ENCODE measurements at regions not wholly inside any gene's neighbourhood (a gene's known extent, or its start where the extent isn't known, plus 50 kb on each side); places are given as distances from the start of the nearest gene placed in this dataset.

- no peak for ATAC-seq
- H3K9me3 ChIP-seq, result no peaks in the 10 kb centered on the region
- H3K4me3 ChIP-seq, result no peak overlapping the region
- H3K4me2 ChIP-seq, result no peak overlapping the region
- TF ChIP-seq CEBPB (IDR thresholded peaks at IDR 0.05) (no peak), MAFK (IDR thresholded peaks at IDR 0.05; ENCODE audit: partially characterized antibody) (no peak), RARB (CRISPR knock-in tag; IDR thresholded peaks at IDR 0.05) (no peak), CBX8 (IDR thresholded peaks at IDR 0.05) (no peak), EHMT2 (IDR thresholded peaks at IDR 0.05; ENCODE audit: low read depth) (no peak), EP300 (IDR thresholded peaks at IDR 0.05) (no peak), KDM5A (IDR thresholded peaks at IDR 0.05) (no peak), NR3C1 (IDR thresholded peaks at IDR 0.05) (no peak), FOXS1 (CRISPR knock-in tag; IDR thresholded peaks at IDR 0.05) (no peak), PBX3 (IDR thresholded peaks at IDR 0.05) (no peak), NFE2L2 (conservative IDR thresholded peaks at IDR 0.05; ENCODE audit: low read length) (no peak), RAD21 (conservative IDR thresholded peaks at IDR 0.05 in 1 of 2, IDR thresholded peaks at IDR 0.05 in 1 of 2) (no peak)
- ChIA-PET POLR2A (no interaction called here), CTCF (no interaction called here)
- no peak for DNase-seq (ENCODE audit: low read depth in 1 of 2, low spot score in 1 of 2)
- H3K27ac ChIP-seq, result no peak overlapping the region
- H3K4me1 ChIP-seq, result peaks cover 24% of the 10 kb centered on the region
- FAIRE-seq, result no peak
Measured at GRCh38 chr4:73348185-73348584, 55.9 kb upstream of the ALB start.

GRCh38 chr4:73347497-73347896, 56.6 kb upstream of the ALB start:
- no peak for ATAC-seq
- CTCF ChIA-PET, result no interaction called here
- no peak for DNase-seq (ENCODE audit: low read depth in 1 of 2, low spot score in 1 of 2)
- no peak for TF ChIP-seq USF2 (IDR thresholded peaks at IDR 0.05)
- TF ChIP-seq HEYL (CRISPR knock-in tag; IDR thresholded peaks at IDR 0.05), result no peak
- no peak for TF ChIP-seq JUN (IDR thresholded peaks at IDR 0.05)
- no peak for TF ChIP-seq PHF8 (IDR thresholded peaks at IDR 0.05; ENCODE audit: borderline replicate concordance, low read depth)
- no peak for TF ChIP-seq POLR2A (IDR thresholded peaks at IDR 0.05; ENCODE audit: low read length)
- no peak for TF ChIP-seq POLR2AphosphoS2 (conservative IDR thresholded peaks at IDR 0.05; ENCODE audit: low read length)
- no peak for TF ChIP-seq CHD2 (IDR thresholded peaks at IDR 0.05; ENCODE audit: low read length, partially characterized antibody)
- no peak for TF ChIP-seq CHD4 (IDR thresholded peaks at IDR 0.05; ENCODE audit: borderline replicate concordance)
- Histone ChIP-seq H3K4me2 (no peak overlapping the region), H3K4me1 (peaks cover 24% of the 10 kb centered on the region), H3K4me3 (no peak overlapping the region), H3K9me3 (no peaks in the 10 kb centered on the region), H3K27ac (no peak overlapping the region)
- POLR2A ChIA-PET, result no interaction called here
- no peak for FAIRE-seq

- Histone ChIP-seq H3K27ac (peak overlapping the region; percentile 56 to 59), H3K4me3 (no peak overlapping the region), H3K4me1 (peaks cover 24% of the 10 kb centered on the region), H3K4me2 (peak overlapping the region; percentile 71), H3K9me3 (no peaks in the 10 kb centered on the region)
- no peak for TF ChIP-seq ZFP36 (IDR thresholded peaks at IDR 0.05; ENCODE audit: borderline replicate concordance, partially characterized antibody)
- peak; percentile 38; the same call in 1 of the 2 replicates for TF ChIP-seq GATA3 (IDR thresholded peaks at IDR 0.05; ENCODE audit: borderline replicate concordance)
- no peak for TF ChIP-seq NPAS2 (CRISPR knock-in tag; IDR thresholded peaks at IDR 0.05; ENCODE audit: borderline replicate concordance)
- no peak for TF ChIP-seq ZSCAN20 (CRISPR knock-in tag; IDR thresholded peaks at IDR 0.05)
- 0 out of 3 replicates have a peak, but pooled peaks have one; percentile 30 for TF ChIP-seq BCL3 (IDR thresholded peaks at IDR 0.05)
- TF ChIP-seq CHD4 (IDR thresholded peaks at IDR 0.05; ENCODE audit: borderline replicate concordance), result no peak
- peak; percentile 9 to 31 for DNase-seq (ENCODE audit: low read depth in 1 of 2, low spot score in 1 of 2)
- ChIA-PET POLR2A (no interaction called here), CTCF (interaction anchor here (1.4 kb wide), 1 partner anchor 309 kb away, joined by 3 read pairs; no protein-coding TSS in a partner anchor)
- FAIRE-seq, result no peak
- no peak; a peak in 1 of 6 replicates for ATAC-seq
- 1% methylated on average over 4 of the region's 4 CpGs for WGBS (ENCODE audit: missing lambda C conversion rate)
Measured at GRCh38 chr4:73345399-73345975, 58.6 kb upstream of the ALB start.

Data from A549 (cell line).